IMR-90 (cell line): ENCODE measurements at regions not wholly inside any gene's neighbourhood (a gene's known extent, or its start where the extent isn't known, plus 50 kb on each side); places are given as distances from the start of the nearest gene placed in this dataset.

Experiments used
- ATAC-seq: fragments of 200-7000 bp; cut with Tn5 transposase; 2 replicates; pipeline ENCODE4 v1.9.1; 2020; ENCODE audit warnings: low read depth, mild to moderate bottlenecking, moderate library complexity
- BruUV-seq: library from RNA; stranded (reverse); fragments of 400-500 nt; replicated peaks from 2 replicates; lab custom pipeline; 2021; lab: Mats Ljungman, UMichigan
- CTCF ChIA-PET: fragments of 300-600 bp; formaldehyde crosslinking; extraction: SDS; loops from one replicate; lab custom pipeline; 2021; ENCODE audit warnings: antibody characterized with exemption; lab: Yijun Ruan, JAX
- POLR2A ChIA-PET: fragments of 300-600 bp; sonication (Branson Sonifier 250); formaldehyde crosslinking; loops from one replicate; lab custom pipeline; 2022; ENCODE audit warnings: antibody characterized with exemption; ENCODE audit not compliant: unreplicated experiment; lab: Charles Lee
- DNase-seq: peaks from one replicate; pipeline ENCODE4 v3.0.0; 2013
- H2AFZ ChIP-seq: replicated peaks from 2 replicates; pipeline ENCODE3; 2013; ENCODE audit warnings: low read length, mild to moderate bottlenecking; ENCODE audit not compliant: poor library complexity
- H2AK5ac ChIP-seq: 2 replicates; pipeline ENCODE4 v1.6.1; 2013; ENCODE audit warnings: low read depth, low read length, inconsistent platforms
- H2AK9ac ChIP-seq: replicated peaks from 2 replicates; pipeline ENCODE3; 2013; ENCODE audit warnings: mild to moderate bottlenecking, low read depth, low read length, moderate library complexity; ENCODE audit not compliant: poor library complexity
- H2BK120ac ChIP-seq: 2 replicates; pipeline ENCODE4 v1.6.1; 2013; ENCODE audit warnings: low read depth, low read length, inconsistent platforms
- H2BK15ac ChIP-seq: 3 replicates; pipeline ENCODE4 v1.6.1; 2013; ENCODE audit warnings: low read depth, low read length, inconsistent platforms
- H2BK20ac ChIP-seq: 2 replicates; pipeline ENCODE4 v1.6.1; 2013; ENCODE audit warnings: low read depth, mild to moderate bottlenecking, inconsistent platforms, low read length, moderate library complexity
- H2BK5ac ChIP-seq: 2 replicates; pipeline ENCODE4 v1.6.1; 2013; ENCODE audit warnings: mild to moderate bottlenecking, low read depth, low read length, inconsistent platforms; ENCODE audit not compliant: poor library complexity, severe bottlenecking
- H3K14ac ChIP-seq: replicated peaks from 2 replicates; pipeline ENCODE4 v1.6.1; 2013; ENCODE audit warnings: low read depth, low read length, inconsistent platforms
- H3K18ac ChIP-seq: 2 replicates; pipeline ENCODE4 v1.6.1; 2013; ENCODE audit warnings: low read depth, low read length, control low read depth
- H3K23ac ChIP-seq: 2 replicates; pipeline ENCODE4 v1.6.1; 2013; ENCODE audit warnings: low read depth, low read length, inconsistent platforms
- H3K27ac ChIP-seq: 2 replicates; pipeline ENCODE4 v1.5.1; 2013; ENCODE audit warnings: mild to moderate bottlenecking, control low read depth, low read length; ENCODE audit not compliant: insufficient read depth
- H3K27me3 ChIP-seq: 2 replicates; pipeline ENCODE4 v1.6.1; 2013; ENCODE audit warnings: low read length; ENCODE audit not compliant: control insufficient read depth, insufficient read depth
- H3K36me3 ChIP-seq: 2 replicates; pipeline ENCODE4 v1.6.1; 2013; ENCODE audit warnings: low read length, mixed read lengths; ENCODE audit not compliant: control insufficient read depth, insufficient read depth
- H3K4ac ChIP-seq: 2 replicates; pipeline ENCODE4 v1.6.1; 2013; ENCODE audit warnings: low read depth, low read length, inconsistent platforms
- H3K4me1 ChIP-seq: 2 replicates; pipeline ENCODE4 v1.6.1; 2013; ENCODE audit warnings: low read length, mixed read lengths; ENCODE audit not compliant: control insufficient read depth, insufficient read depth
- H3K4me2 ChIP-seq: 2 replicates; pipeline ENCODE4 v1.6.1; 2013; ENCODE audit warnings: low read depth, mild to moderate bottlenecking, control low read depth, low read length, moderate library complexity
- H3K4me3 ChIP-seq: 2 replicates; pipeline ENCODE4 v1.5.1; 2013; ENCODE audit warnings: low read depth, mild to moderate bottlenecking, control low read depth, low read length, moderate library complexity; ENCODE audit not compliant: insufficient read depth
- H3K56ac ChIP-seq: 2 replicates; pipeline ENCODE4 v1.6.1; 2013; ENCODE audit warnings: low read length, inconsistent platforms; ENCODE audit not compliant: insufficient read depth; ENCODE audit errors: extremely low read depth
- H3K79me1 ChIP-seq, 2 experiments: 2 replicates each; pipeline ENCODE4 v1.6.1; 2013; ENCODE audit warnings: low read length in 2 of 2, inconsistent platforms in 1 of 2, low read depth in 1 of 2
- H3K9ac ChIP-seq: 2 replicates; pipeline ENCODE4 v1.6.1; 2013; ENCODE audit warnings: low read depth, low read length, control low read depth
- H3K9me1 ChIP-seq: 2 replicates; pipeline ENCODE4 v1.6.1; 2013; ENCODE audit warnings: low read length, inconsistent platforms; ENCODE audit not compliant: insufficient read depth
- H3K9me3 ChIP-seq: 2 replicates; pipeline ENCODE4 v1.6.1; 2013; ENCODE audit warnings: low read length; ENCODE audit not compliant: control insufficient read depth, insufficient read depth
- H4K20me1 ChIP-seq: 2 replicates; pipeline ENCODE4 v1.6.1; 2013; ENCODE audit warnings: low read length, inconsistent platforms; ENCODE audit not compliant: insufficient read depth
- H4K5ac ChIP-seq: 2 replicates; pipeline ENCODE4 v1.6.1; 2013; ENCODE audit warnings: mild to moderate bottlenecking, low read depth, low read length, control low read depth
- H4K8ac ChIP-seq, 2 experiments: 2 replicates each; pipeline ENCODE4 v1.6.1; 2013; ENCODE audit warnings: low read depth in 2 of 2, low read length in 2 of 2, control low read depth in 1 of 2, inconsistent platforms in 1 of 2
- H4K91ac ChIP-seq: 2 replicates; pipeline ENCODE4 v1.6.1; 2013; ENCODE audit warnings: low read depth, low read length, inconsistent platforms; ENCODE audit not compliant: insufficient read depth
- BHLHE40 ChIP-seq: fragments of 150-350 bp; IDR thresholded peaks from 2 replicates; pipeline ENCODE4 v1.6.1; 2016; ENCODE audit warnings: mild to moderate bottlenecking, low read depth, low read length
- CEBPB ChIP-seq: IDR thresholded peaks from 2 replicates; pipeline ENCODE4 v1.6.1; 2012; ENCODE audit warnings: low read depth, low read length, improper control_type of control experiment
- CHD1 ChIP-seq: IDR thresholded peaks from 2 replicates; pipeline ENCODE4 v1.6.1; 2012; ENCODE audit warnings: low read depth, low read length, improper control_type of control experiment
- FOS ChIP-seq: fragments of 150-350 bp; IDR thresholded peaks from 2 replicates; pipeline ENCODE4 v1.6.1; 2016; ENCODE audit warnings: low read depth, low read length
- MAFK ChIP-seq: IDR thresholded peaks from 2 replicates; pipeline ENCODE4 v1.6.1; 2012; ENCODE audit warnings: low read depth, low read length, improper control_type of control experiment
- MAZ ChIP-seq: IDR thresholded peaks from 2 replicates; pipeline ENCODE4 v1.6.1; 2012; ENCODE audit warnings: low read depth, mild to moderate bottlenecking, low read length, improper control_type of control experiment, moderate library complexity, borderline replicate concordance
- MXI1 ChIP-seq: IDR thresholded peaks from 2 replicates; pipeline ENCODE4 v1.6.1; 2012; ENCODE audit warnings: low read depth, mild to moderate bottlenecking, low read length, moderate library complexity, borderline replicate concordance
- NFE2L2 ChIP-seq: fragments of 150-350 bp; IDR thresholded peaks from 2 replicates; pipeline ENCODE4 v1.6.1; 2016; ENCODE audit warnings: low read depth, mild to moderate bottlenecking, low read length
- POLR2A ChIP-seq: IDR thresholded peaks from 2 replicates; pipeline ENCODE4 v1.6.1; 2012; ENCODE audit warnings: mild to moderate bottlenecking, low read depth, low read length
- RAD21 ChIP-seq: IDR thresholded peaks from 2 replicates; pipeline ENCODE4 v1.6.1; 2012; ENCODE audit warnings: low read length, improper control_type of control experiment
- RCOR1 ChIP-seq: IDR thresholded peaks from 2 replicates; pipeline ENCODE4 v1.6.1; 2012; ENCODE audit warnings: mild to moderate bottlenecking, low read length, improper control_type of control experiment; ENCODE audit not compliant: insufficient replicate concordance
- RFX5 ChIP-seq: IDR thresholded peaks from 2 replicates; pipeline ENCODE4 v1.8.0; 2012; ENCODE audit warnings: low read depth, mild to moderate bottlenecking, low read length, moderate library complexity
- SMC3 ChIP-seq: fragments of 150-350 bp; IDR thresholded peaks from 2 replicates; pipeline ENCODE4 v1.6.1; 2016; ENCODE audit warnings: low read depth, mild to moderate bottlenecking, antibody characterized with exemption, low read length, moderate library complexity
- WGBS, 2 experiments: methylation state at CpG; one replicate each; pipeline versions ENCODE4 v1.1.5 to v1.1.7; 2013; ENCODE audit warnings: missing lambda C conversion rate in 2 of 2; ENCODE audit not compliant: insufficient read length in 1 of 2; ENCODE audit errors: extremely low coverage in 2 of 2; 5-methylcytosine and 5-hydroxymethylcytosine counted together
- dilution Hi-C: fragments of 300-500 bp; cut with HindIII; formaldehyde crosslinking; loops from one replicate; pipeline ENCODE4 v1.14.3; 2018; ENCODE audit warnings: low sequenced_read_pairs; ENCODE audit not compliant: unreplicated experiment
- in situ Hi-C: fragments of 300-500 bp; cut with MboI; formaldehyde crosslinking; loops from 3 replicates; pipeline ENCODE4 v1.14.3; 2019; ENCODE audit warnings: low sequenced_read_pairs, inconsistent platforms, mixed read lengths
- intact Hi-C: fragments of 100-400 bp; cut with micrococcal nuclease; formaldehyde crosslinking; loops from 2 replicates; pipeline ENCODE4 v1.10.0; 2022
- TF ChIP-seq, protein P1 (sequence below): fragments of 150-350 bp; IDR thresholded peaks from 2 replicates; pipeline ENCODE4 v1.6.1; 2016; ENCODE audit warnings: low read depth, mild to moderate bottlenecking, low read length, moderate library complexity, borderline replicate concordance
- TF ChIP-seq, protein P2 (sequence below): fragments of 150-350 bp; IDR thresholded peaks from 2 replicates; pipeline ENCODE4 v1.6.1; 2017; ENCODE audit warnings: mild to moderate bottlenecking, antibody characterized with exemption, low read length, low read depth
- TF ChIP-seq, protein P3 (sequence below): conservative IDR thresholded peaks from 2 replicates; pipeline ENCODE4 v1.5.1; 2012; ENCODE audit warnings: mild to moderate bottlenecking, low read depth, low read length, improper control_type of control experiment

DNA sequence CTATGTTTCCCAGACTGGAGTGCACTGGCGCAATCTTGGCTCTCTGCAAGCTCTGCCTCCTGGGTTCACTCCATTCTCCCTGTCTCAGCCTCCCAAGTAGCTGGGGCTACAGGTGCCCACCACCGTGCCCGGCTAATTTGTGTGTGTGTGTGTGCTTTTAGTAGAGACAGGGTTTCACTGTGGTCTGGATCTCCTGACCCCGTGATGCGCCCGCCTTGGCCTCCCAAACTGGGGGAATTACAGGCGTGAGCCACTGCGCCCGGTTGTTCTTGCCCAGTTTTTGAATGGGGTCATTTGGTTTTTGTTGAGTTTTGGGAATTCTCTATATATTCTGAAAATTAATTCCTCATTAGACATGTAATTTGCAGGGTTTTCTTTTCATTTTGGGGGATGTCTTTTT is 238.4 kb upstream of the PRR20A start:
- Histone ChIP-seq H3K27ac (no peak overlapping the region), H2AK5ac (no peak overlapping the region), H3K18ac (no peak overlapping the region), H3K4ac (no peak overlapping the region), H3K4me1 (no peaks in the 10 kb centered on the region), H3K79me1 (no peaks in the 10 kb centered on the region), H3K56ac (no peak overlapping the region), H2BK5ac (no peak overlapping the region), H3K23ac (no peak overlapping the region), H2BK120ac (no peak overlapping the region), H3K9me1 (no peaks in the 10 kb centered on the region), H4K91ac (no peak overlapping the region), H3K9ac (no peak overlapping the region), H3K14ac (no peak overlapping the region), H3K9me3 (peaks cover 8% of the 10 kb centered on the region), H3K4me2 (no peak overlapping the region), H2AK9ac (no peak overlapping the region), H2BK20ac (no peak overlapping the region), H3K27me3 (no peaks in the 10 kb centered on the region), H4K8ac (no peak overlapping the region), H4K5ac (no peak overlapping the region), H2BK15ac (no peak overlapping the region), H3K36me3 (no peaks in the 10 kb centered on the region), H2AFZ (no peak overlapping the region), H4K20me1 (no peaks in the 10 kb centered on the region), H3K4me3 (no peak overlapping the region)
- in situ Hi-C loops = no loop called here
- no CpG with 5 or more reads among the region's 9 CpGs for WGBS, 2 experiments
- dilution Hi-C loops = no loop called here
- intact Hi-C loops = no loop called here
- ChIA-PET CTCF (no interaction called here), POLR2A (no interaction called here)
- no peak for ATAC-seq
- no TSS peak for BruUV-seq
- DNase-seq = no peak
- no peak for TF ChIP-seq SMC3
- no peak for TF ChIP-seq MAFK
- no peak for TF ChIP-seq RCOR1
- TF ChIP-seq, protein P1, sequence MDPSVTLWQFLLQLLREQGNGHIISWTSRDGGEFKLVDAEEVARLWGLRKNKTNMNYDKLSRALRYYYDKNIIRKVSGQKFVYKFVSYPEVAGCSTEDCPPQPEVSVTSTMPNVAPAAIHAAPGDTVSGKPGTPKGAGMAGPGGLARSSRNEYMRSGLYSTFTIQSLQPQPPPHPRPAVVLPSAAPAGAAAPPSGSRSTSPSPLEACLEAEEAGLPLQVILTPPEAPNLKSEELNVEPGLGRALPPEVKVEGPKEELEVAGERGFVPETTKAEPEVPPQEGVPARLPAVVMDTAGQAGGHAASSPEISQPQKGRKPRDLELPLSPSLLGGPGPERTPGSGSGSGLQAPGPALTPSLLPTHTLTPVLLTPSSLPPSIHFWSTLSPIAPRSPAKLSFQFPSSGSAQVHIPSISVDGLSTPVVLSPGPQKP = no peak
- TF ChIP-seq NFE2L2 = no peak
- TF ChIP-seq, protein P2, sequence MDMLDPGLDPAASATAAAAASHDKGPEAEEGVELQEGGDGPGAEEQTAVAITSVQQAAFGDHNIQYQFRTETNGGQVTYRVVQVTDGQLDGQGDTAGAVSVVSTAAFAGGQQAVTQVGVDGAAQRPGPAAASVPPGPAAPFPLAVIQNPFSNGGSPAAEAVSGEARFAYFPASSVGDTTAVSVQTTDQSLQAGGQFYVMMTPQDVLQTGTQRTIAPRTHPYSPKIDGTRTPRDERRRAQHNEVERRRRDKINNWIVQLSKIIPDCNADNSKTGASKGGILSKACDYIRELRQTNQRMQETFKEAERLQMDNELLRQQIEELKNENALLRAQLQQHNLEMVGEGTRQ = no peak
- TF ChIP-seq CEBPB = no peak
- TF ChIP-seq RFX5 = no peak
- TF ChIP-seq MAZ = no peak
- no peak for TF ChIP-seq FOS
- TF ChIP-seq CHD1 = no peak
- no peak for TF ChIP-seq BHLHE40
- TF ChIP-seq, protein P3, sequence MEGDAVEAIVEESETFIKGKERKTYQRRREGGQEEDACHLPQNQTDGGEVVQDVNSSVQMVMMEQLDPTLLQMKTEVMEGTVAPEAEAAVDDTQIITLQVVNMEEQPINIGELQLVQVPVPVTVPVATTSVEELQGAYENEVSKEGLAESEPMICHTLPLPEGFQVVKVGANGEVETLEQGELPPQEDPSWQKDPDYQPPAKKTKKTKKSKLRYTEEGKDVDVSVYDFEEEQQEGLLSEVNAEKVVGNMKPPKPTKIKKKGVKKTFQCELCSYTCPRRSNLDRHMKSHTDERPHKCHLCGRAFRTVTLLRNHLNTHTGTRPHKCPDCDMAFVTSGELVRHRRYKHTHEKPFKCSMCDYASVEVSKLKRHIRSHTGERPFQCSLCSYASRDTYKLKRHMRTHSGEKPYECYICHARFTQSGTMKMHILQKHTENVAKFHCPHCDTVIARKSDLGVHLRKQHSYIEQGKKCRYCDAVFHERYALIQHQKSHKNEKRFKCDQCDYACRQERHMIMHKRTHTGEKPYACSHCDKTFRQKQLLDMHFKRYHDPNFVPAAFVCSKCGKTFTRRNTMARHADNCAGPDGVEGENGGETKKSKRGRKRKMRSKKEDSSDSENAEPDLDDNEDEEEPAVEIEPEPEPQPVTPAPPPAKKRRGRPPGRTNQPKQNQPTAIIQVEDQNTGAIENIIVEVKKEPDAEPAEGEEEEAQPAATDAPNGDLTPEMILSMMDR = no peak
- TF ChIP-seq MXI1 = no peak
- no peak for TF ChIP-seq RAD21
- no peak for TF ChIP-seq POLR2A
